Sigmoid colon (tissue), 6 donors: ENCODE measurements at regions not wholly inside any gene's neighbourhood (a gene's known extent, or its start where the extent isn't known, plus 50 kb on each side); places are given as distances from the start of the nearest gene placed in this dataset.

Source experiments
- DNase-seq: peaks from one replicate; pipeline ENCODE4 v3.0.0-alpha.2; 2019
- H3K27ac ChIP-seq, 4 donors: fragments of 200-600 bp; sonication (generic); one replicate each; pipeline ENCODE4 v1.5.1; 2016 to 2019; ENCODE audit warnings: mild to moderate bottlenecking in 1 of 4
- H3K27me3 ChIP-seq, 3 donors: fragments of 200-600 bp; sonication (generic); one replicate each; pipeline ENCODE4 v1.5.1; 2019; ENCODE audit warnings: mild to moderate bottlenecking in 1 of 3
- H3K36me3 ChIP-seq, 4 donors: fragments of 200-600 bp; sonication (generic); one replicate each; pipeline ENCODE4 v1.5.1; 2016 to 2019
- H3K4me1 ChIP-seq, 4 donors: fragments of 200-600 bp; sonication (generic); one replicate each; pipeline ENCODE4 v1.5.1; 2017 to 2019
- H3K4me3 ChIP-seq, 4 donors: fragments of 200-600 bp; sonication (generic); one replicate each; pipeline ENCODE4 v1.5.1; 2017 to 2019; ENCODE audit warnings: mild to moderate bottlenecking in 2 of 4, moderate library complexity in 1 of 4
- H3K9me3 ChIP-seq, 4 donors: fragments of 200-600 bp in 3 of 4; sonication (generic) in 3 of 4; one replicate each; pipeline versions ENCODE4 v1.5.1 to v1.6.1; 2013 to 2019
- CTCF ChIP-seq, 4 experiments: fragments of 450-650 bp in 3 of 4; fragments of 200-600 bp in 1 of 4; IDR thresholded peaks; one replicate each; pipeline ENCODE4 v1.5.1; 2016 to 2019; ENCODE audit warnings: antibody characterized with exemption in 4 of 4, mild to moderate bottlenecking in 3 of 4, moderate library complexity in 2 of 4
- EP300 ChIP-seq, 4 donors: sonication (generic); formaldehyde crosslinking; IDR thresholded peaks; one replicate each; pipeline ENCODE4 v1.6.1; 2017; ENCODE audit warnings: antibody characterized with exemption in 4 of 4
- POLR2A ChIP-seq, 2 donors: fragments of 450-650 bp; IDR thresholded peaks; one replicate each; pipeline ENCODE4 v1.6.1; 2016; ENCODE audit warnings: antibody characterized with exemption in 2 of 2, mild to moderate bottlenecking in 2 of 2, moderate library complexity in 2 of 2
- POLR2AphosphoS5 ChIP-seq, 4 donors: sonication (generic); formaldehyde crosslinking; IDR thresholded peaks; one replicate each; pipeline ENCODE4 v1.6.1; 2017; ENCODE audit warnings: antibody characterized with exemption in 4 of 4
- WGBS, 2 donors: extraction: QIAGEN DNeasy Blood & Tissue Kit; methylation state at CpG; one replicate each; pipeline ENCODE4 v1.1.7; 2013; 5-methylcytosine and 5-hydroxymethylcytosine counted together
- intact Hi-C: fragments of 100-400 bp; cut with DNase I; formaldehyde crosslinking; loops from one replicate; pipeline ENCODE4 v1.15.1; 2023
- donor health status: healthy with polysubstance abuse.
- donor health status: healthy.

- Histone ChIP-seq H3K4me3 (no peak overlapping the region), H3K4me1 (no peaks in the 10 kb centered on the region), H3K27me3 (no peaks in the 10 kb centered on the region), H3K9me3 (no peaks in the 10 kb centered on the region), H3K36me3 (no peaks in the 10 kb centered on the region), H3K27ac (no peak overlapping the region)
- TF ChIP-seq CTCF (IDR thresholded peaks at IDR 0.05) (no peak), POLR2AphosphoS5 (IDR thresholded peaks at IDR 0.05) (no peak), EP300 (IDR thresholded peaks at IDR 0.05) (no peak), POLR2A (IDR thresholded peaks at IDR 0.05) (no peak)
- WGBS, 2 donors = 88 to 90% methylated on average over 1 of the region's 1 CpG
- intact Hi-C loops = no loop called here
- DNase-seq = no peak
Observed at GRCh38 chr4:120348948-120349347, 282.3 kb upstream of the MAD2L1 start.

- Histone ChIP-seq H3K4me3 (no peak overlapping the region), H3K4me1 (no peaks in the 10 kb centered on the region), H3K9me3 (no peaks in the 10 kb centered on the region), H3K27ac (no peak overlapping the region), H3K36me3 (no peaks in the 10 kb centered on the region), H3K27me3 (no peaks in the 10 kb centered on the region)
- intact Hi-C loops = no loop called here
- no peak for DNase-seq
- WGBS, 2 donors = 25 to 45% methylated on average over 2 of the region's 2 CpGs
- no peak for TF ChIP-seq EP300 (IDR thresholded peaks at IDR 0.05)
- no peak for TF ChIP-seq POLR2AphosphoS5 (IDR thresholded peaks at IDR 0.05)
- no peak for TF ChIP-seq CTCF (IDR thresholded peaks at IDR 0.05)
- no peak for TF ChIP-seq POLR2A (IDR thresholded peaks at IDR 0.05)
Observed at GRCh38 chr4:120348521-120348920, 281.9 kb upstream of the MAD2L1 start.

- Histone ChIP-seq H3K9me3 (no peaks in the 10 kb centered on the region), H3K27ac (no peak overlapping the region), H3K4me1 (no peaks in the 10 kb centered on the region), H3K36me3 (no peaks in the 10 kb centered on the region), H3K4me3 (no peak overlapping the region), H3K27me3 (no peaks in the 10 kb centered on the region)
- intact Hi-C loops = no loop called here
- TF ChIP-seq CTCF (IDR thresholded peaks at IDR 0.05) (no peak), POLR2A (IDR thresholded peaks at IDR 0.05) (no peak), POLR2AphosphoS5 (IDR thresholded peaks at IDR 0.05) (no peak), EP300 (IDR thresholded peaks at IDR 0.05) (no peak)
- WGBS, 2 donors = 62 to 63% methylated on average over 4 of the region's 4 CpGs
- DNase-seq = no peak
Observed at GRCh38 chr4:120331486-120332370, 265.1 kb upstream of the MAD2L1 start.

GRCh38 chr4:120329386-120329785, 262.7 kb upstream of the MAD2L1 start:
- H3K27me3 ChIP-seq = no peaks in the 10 kb centered on the region
- H3K4me3 ChIP-seq = no peak overlapping the region
- H3K36me3 ChIP-seq = no peaks in the 10 kb centered on the region
- H3K9me3 ChIP-seq = no peaks in the 10 kb centered on the region
- TF ChIP-seq POLR2A (IDR thresholded peaks at IDR 0.05) (no peak), POLR2AphosphoS5 (IDR thresholded peaks at IDR 0.05) (no peak), EP300 (IDR thresholded peaks at IDR 0.05) (no peak), CTCF (IDR thresholded peaks at IDR 0.05) (no peak)
- H3K4me1 ChIP-seq = no peaks in the 10 kb centered on the region
- intact Hi-C loops = no loop called here
- 95 to 97% methylated on average over 1 of the region's 1 CpG for WGBS, 2 donors
- no peak for DNase-seq
- H3K27ac ChIP-seq = no peak overlapping the region

GRCh38 chr4:120327276-120327675, 260.6 kb upstream of the MAD2L1 start:
- Histone ChIP-seq H3K4me1 (no peaks in the 10 kb centered on the region), H3K4me3 (no peak overlapping the region), H3K36me3 (no peaks in the 10 kb centered on the region), H3K27ac (no peak overlapping the region), H3K27me3 (no peaks in the 10 kb centered on the region), H3K9me3 (no peaks in the 10 kb centered on the region)
- TF ChIP-seq CTCF (IDR thresholded peaks at IDR 0.05) = no peak
- no peak for TF ChIP-seq EP300 (IDR thresholded peaks at IDR 0.05)
- TF ChIP-seq POLR2AphosphoS5 (IDR thresholded peaks at IDR 0.05) = no peak
- no peak for TF ChIP-seq POLR2A (IDR thresholded peaks at IDR 0.05)
- no peak for DNase-seq
- intact Hi-C loops = no loop called here
